Activated gamma-delta T cell treated with Interleukin-2 at 50 U/mL for 16 hours (primary cell): ENCODE measurements at regions not wholly inside any gene's neighbourhood (a gene's known extent, or its start where the extent isn't known, plus 50 kb on each side); places are given as distances from the start of the nearest gene placed in this dataset.
"Not testable (repeated sequence)": the region's sequence is repeated elsewhere in the genome, so short reads cannot be mapped to it uniquely, and the experiment has no call there.

ENCODE experiments used
- DNase-seq: peaks from one replicate; pipeline ENCODE4 v3.0.0-alpha.2; 2020

DNA sequence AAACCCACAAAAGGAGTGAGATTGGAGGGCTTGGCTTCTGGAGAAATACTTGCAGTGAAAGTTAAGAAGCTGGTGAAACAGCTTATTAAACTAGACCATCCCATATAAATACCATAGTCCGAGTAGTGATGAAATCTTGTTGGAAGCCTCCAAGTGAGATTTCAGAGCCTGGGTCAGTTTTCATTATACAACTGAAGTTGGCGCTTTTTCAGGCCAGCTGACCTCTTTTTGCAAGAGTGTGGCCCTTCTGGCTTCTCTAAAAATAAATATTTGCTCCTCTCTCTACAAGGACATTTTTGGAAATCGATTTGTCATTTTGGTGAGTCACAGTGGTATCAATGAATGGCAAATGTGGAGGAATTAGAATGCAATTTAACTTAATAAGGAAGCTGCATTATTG lies 51.2 kb upstream of the THRB start:
- DNase-seq: no peak

DNA sequence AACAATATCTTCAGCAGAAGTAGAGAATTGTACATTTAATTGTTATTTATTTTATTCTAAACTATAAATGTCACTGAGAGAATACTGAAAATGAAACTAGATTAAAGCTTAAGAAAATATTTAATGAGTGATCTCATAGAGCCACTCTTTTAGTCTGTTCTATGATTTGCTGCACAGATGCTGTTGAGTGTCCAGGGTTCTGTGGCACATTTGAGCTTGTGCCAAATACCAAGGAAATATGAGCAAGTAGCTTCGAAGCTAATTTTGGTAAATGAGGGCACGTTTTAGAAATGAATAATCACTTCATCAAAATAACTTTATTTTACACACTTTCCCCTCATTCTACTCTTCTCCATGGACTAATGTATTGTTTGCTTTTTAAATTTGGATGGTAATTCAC lies 53.6 kb upstream of the THRB start:
- no peak for DNase-seq

DNA sequence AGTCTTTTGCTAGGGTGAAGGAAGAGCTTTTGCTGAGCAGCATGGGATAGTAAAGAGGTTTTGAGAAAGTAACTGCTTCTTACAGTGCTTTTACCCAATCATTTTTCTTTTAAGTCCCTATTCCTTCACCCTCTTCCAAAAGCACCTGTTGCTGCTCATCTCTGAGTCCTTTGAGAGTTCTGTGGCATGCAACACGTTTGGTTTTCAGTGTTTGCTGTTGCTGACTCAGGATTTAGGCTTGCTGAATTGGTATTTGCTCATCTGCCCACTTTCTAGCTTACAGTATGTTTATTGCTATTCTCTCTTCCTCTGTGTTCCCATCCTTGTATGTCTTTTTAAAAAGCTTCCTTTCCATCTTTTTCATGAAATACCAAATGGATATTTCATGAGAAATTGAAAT lies 55.9 kb upstream of the THRB start:
- no peak for DNase-seq

- DNase-seq: no peak
These were observed 57.0 kb upstream of the THRB start for GRCh38 chr3:24551626-24552025.

GRCh38 chr3:24562895-24563294 lies 68.2 kb upstream of the THRB start:
- no peak for DNase-seq

DNA sequence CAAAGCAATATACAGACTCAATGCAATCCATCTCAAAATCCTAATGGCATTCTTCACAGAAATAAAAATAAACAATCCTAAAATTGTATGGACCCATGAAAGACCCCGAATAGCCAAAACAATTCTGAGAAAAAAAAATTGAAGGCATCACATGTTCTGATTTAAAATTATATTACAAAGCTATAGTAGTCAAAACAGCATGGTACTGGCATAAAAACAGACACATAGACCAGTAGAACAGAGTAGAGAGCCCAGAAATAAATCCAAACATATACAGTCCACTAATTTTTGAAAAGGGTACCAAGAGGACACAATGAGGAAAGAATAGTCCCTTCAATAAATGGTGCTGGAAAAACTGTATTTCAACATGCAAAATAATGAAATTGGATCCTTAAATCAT lies 70.4 kb upstream of the THRB start:
- no peak for DNase-seq

DNA sequence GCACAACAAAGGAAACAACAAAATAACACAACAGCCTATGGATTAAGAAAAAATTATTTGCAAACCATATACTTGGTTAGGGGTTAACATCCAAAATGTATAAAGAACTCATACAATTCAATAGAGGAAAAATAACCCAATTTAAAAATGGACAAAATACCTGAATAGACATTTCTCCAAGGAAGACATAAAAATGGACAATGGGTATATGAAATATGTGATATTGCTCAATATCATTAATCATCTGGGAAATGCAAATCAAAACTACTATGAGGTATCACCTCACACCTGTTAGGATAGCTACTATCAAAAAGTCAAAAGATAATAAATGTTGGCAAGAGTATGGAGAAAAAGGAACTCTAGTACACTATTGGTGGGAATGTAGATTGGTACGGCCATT lies 71.0 kb upstream of the THRB start:
- no peak for DNase-seq

DNA sequence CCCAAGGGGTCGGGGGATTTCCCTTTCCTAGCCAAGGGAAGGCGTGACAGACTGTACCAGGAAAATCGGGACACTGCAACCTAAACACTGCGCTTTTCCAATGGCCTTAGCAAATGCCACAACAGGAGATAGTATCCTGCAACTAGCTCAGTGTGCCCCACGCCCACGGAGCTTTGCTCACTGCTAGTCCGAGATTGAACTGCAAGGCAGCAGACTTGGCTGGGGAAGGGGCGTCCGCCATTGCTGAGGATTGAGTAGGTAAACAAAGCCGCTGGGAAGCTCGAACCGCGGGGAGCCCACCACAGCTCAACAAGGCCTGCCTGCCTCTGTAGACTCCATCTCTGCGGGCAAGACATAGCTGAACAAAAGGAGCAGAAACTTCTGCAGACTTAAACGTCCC lies 72.3 kb upstream of the THRB start:
- no peak for DNase-seq

GRCh38 chr3:24572409-24572808 lies 77.8 kb upstream of the THRB start:
- not testable (repeated sequence) for DNase-seq

DNA sequence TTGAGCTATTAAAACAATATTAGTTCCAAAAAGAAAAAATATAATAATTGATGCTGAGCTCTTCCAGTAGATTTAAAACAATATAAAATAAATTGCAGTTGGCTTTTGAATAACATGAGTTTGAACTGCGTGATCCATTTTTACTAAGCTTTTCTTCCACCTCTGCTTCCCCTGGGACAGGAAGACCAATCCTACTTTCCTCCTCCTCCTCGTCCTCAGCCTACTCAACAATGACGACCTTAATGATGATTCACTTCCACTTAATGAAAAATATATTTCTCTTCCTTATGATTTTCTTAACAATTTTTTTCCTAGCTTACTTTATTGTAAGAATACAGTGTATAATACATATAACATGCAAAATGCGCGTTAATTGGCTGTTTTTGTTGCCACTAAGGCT lies 78.9 kb upstream of the THRB start:
- no peak for DNase-seq

DNA sequence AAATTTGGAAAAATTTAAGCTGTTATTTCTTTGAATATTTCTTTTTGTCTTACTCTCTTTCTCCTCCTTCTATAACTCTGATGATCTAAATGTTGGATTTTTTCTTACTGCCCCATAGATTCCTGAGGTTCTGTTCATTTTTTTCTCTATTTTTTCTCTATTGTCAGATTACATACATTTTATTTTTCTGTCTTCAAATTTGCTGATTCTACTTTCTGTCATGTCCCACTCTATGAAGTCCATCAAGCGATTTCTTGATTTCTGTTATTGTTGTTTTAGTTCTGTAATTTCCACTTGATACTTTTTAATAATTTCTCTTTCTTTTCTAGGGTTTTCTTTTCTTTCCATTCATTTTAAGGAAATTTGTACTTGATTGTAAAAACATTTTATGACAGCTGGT lies 83.7 kb upstream of the THRB start:
- DNase-seq: no peak

GRCh38 chr3:24578951-24579421 lies 84.3 kb upstream of the THRB start:
- DNase-seq: no peak

DNA sequence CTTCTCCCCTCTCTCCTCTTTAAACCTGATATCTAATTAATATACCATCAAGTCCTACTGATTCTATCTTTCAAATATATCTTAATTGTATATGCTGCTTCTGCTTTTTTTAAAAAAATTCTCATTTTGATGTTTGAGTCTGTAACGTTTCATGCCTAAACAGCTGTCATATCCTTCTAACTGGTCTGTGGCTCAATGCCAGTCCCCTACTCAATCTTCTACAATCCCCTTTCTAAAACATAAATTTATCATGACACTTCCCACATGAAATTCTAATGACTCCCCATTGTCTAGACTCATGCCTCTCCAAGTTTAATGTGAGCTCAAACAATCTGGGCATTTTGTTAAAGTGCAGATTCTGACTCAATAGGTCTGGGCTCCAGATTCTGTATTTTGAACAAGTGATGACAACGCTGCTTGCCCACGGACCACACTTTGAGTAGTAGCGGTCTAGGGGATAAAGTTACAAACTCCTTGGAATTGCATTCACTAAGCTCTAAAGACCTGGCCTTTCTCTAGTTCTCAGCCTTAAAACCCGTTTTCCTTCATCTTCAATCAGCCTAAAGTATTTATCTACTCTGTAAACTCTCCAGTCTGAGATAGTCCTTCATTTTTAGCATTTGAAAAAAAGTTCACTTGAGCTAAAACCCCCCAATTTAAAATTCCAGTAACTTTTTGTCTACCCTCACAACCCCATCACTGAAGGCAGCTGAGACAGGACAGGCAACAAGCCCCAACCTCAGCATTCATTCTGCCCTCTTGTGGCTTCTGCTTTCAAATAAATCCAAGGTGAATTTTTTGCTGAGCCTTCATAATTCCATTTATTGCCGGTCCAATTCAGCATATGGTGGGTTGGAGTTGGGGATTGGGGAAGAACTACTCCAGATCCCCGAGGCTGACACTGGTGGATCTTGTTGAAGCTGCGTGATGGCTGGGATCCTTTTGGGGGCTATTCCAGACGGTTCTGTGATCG lies 88.1 kb upstream of the THRB start:
- no peak for DNase-seq

DNA sequence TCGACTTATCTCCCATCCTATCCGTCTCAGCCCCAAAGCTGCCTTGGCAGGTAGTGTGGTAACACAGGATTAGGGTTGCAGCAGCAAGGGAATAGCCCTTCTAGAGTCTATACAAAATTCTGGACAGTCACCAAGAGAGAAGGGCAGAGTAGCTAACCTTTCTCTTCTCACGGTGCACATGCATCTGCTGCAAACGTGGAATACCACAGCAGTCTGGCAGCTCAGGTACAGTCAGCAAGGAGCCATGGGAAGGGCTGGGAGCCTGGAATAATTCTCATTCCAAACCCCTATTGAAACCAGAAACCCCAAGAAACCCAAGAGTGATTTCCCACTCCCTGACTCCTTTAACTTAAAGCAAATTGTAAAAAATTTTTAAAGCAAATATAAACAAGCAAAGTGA lies 92.3 kb upstream of the THRB start:
- DNase-seq: no peak

DNA sequence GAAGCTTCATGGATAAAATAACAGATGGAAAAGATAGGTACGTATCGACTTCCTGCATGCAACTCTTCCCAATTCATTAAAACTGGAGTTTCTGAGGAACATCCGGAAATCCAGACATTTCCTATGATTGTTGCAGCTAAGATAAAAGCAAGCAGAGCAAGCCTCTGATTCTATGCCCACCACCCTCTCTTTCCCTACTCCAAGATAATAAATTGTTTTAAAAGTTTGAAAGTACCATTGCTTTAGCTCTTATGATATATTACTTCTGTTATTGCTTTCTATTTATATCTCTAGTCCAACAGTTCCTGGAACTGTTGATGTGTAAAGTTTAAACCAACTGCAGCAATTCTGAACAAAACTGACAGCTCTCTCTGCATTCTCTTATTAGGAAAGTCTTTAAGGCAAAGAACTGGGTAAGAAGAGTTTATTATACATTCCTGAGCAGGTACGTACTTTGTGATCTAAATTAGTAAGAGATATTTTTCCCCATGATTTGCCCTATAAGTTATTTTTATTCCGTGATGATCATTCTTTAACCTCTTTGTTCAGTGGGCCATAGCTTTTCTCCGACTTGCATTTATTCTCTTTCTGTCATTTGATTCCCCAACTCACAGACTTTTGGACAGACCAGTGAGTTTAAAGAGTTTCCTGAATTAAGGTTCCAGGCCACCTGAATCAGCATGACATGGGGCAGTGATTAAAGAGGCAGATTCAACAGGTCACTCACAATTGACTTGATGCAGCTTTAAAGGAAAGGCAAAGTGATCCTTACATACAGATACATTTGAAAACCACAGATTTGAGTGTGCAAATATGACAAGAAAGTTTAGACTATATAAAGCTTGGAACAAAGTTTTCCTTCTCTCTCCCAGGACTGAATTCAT lies 94.2 kb upstream of the THRB start:
- no peak for DNase-seq

DNA sequence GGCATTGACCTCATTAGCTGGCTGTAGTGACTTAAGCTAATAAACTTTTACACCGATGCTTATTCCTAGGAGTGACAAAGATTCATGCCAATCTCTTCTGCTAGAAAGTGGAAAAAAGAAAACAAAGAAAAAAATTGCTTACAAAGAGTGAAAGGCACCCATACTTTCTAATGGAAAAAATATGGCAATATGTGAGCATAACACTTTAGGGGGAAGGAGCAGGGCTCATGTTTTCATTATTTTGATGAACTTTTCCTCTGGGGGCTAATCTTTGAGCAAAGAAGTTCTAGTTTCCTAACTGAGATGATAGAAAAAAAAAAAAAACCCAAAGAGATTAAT lies 94.8 kb upstream of the THRB start:
- no peak for DNase-seq

DNA sequence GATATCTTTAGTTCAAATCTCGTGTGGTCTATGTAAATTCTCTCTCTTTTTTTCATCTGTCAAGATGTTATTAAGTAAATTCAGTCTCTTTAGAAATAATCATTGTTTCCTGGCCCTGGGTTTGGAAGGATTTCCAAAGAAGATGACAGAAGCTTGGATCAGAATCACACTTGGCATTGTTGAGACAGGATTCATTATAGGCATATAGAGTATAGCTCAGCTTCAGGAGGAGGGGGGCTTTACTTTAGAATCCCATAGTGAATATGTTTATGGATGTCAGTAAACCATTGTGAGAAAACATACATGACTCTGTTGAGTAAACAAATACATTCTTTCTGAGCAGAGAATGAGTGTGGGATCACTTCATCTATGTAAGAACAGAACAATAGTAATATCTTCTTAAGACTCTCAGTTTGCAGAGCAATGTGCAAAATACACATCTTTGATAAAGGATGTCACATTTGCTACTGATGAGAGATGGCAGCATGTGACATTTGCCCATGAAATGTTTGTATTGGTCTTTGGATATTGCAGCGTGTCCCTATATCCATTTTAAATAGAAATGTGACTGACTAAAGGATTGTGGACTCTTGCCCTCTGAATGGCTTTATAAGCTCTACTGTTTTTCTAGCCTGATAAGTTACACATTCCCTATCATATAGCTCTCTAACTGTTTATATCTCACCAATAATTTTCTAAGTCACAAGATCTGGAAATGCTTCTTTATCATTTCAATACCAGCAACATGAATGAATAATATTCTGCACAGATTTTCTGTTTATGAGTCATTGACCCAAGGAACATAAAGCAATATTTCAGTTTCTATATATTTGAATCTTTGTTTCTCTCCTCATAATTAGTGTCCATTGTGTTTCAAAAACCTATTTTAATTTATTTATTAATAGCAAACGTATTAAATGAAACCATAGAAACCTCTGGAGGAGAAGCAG lies 95.6 kb upstream of the THRB start:
- DNase-seq: no peak

GRCh38 chr3:24591191-24591590 lies 96.5 kb upstream of the THRB start:
- DNase-seq: no peak

DNA sequence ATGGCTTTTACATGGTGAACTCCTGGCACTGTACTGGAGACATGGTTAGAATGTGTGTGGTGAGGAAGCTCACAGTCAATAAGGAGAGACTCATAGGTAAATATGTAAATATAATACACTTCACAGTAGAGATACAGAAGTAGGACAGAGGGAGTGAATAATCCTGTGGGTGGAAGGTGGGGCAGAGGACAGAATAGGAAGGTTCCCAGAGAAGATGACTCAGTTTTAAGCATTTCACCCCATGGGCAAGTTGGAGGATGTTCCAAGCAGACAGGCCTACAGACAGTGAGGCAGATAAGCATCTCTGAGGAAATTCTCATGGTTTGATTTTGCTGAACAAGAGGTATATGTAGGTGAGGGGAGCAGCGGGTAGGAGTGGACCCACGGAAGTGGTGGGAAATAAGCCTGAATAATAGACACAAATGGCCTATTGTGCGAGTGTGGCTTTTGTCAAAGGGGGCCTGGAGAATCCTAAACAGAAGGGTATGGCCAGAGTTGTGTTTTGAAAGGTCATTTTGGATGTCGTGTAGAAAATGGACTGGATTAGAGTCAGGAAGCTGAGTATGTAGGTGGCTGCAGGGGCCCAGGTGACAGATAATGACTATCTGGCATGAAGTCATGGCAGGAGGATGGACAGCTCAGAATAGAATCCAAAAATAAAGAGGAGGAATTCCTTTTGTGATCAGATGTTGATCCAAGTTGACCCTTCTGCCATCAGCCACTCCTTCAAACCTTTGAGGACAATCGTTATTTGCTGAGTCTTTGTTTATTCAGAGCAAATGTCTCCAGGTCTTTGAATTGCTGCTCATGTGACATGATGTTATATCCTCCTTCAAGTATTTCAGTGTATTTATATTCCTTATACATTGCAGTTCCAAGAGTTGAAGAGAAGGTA lies 97.3 kb upstream of the THRB start:
- no peak for DNase-seq

GRCh38 chr3:24594161-24594560 lies 99.5 kb upstream of the THRB start:
- DNase-seq: no peak

DNA sequence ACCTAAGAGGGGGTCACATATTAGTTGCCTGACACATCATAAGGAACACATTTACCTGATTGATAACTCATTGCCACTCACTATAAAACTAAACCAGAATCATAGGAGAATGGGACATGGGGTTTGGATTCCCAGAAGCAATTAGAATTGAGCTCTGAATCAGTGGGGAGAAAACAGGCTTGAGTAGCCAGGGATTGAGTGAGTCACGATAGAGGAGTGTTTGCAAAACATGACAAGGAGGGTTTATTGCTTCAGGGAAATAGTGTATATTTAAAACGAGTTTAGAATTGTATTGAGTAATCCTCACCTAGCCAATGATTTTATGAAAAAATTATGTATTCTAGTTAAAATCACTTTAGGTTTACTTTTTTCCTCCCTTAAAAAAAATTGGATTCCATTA lies 101.1 kb upstream of the THRB start:
- DNase-seq: no peak

DNA sequence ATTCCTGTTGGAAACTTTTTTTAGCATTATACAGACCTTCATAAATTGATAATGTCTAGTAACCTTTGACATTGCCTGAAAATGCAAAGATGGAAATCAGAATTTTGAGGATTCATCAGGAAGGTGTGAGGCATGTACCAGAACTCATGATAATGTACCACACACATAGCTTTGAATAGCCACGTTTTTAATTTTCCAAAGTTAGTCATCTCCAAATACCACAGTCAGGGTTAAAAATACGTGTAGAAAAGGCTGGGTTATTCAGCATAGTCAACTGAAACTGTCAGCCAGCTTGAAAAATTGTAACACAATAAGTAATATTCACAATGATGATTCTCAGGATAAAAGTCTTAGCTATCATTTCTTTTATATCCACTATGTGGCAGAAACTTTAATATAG lies 102.0 kb upstream of the THRB start:
- DNase-seq: no peak
